Common myeloid progenitor, CD34-positive (primary cell): ENCODE measurements at regions not wholly inside any gene's neighbourhood (a gene's known extent, or its start where the extent isn't known, plus 50 kb on each side); places are given as distances from the start of the nearest gene placed in this dataset.
"Not testable (repeated sequence)": the region's sequence is repeated elsewhere in the genome, so short reads cannot be mapped to it uniquely, and the experiment has no call there.

ENCODE experiments used
- CTCF ChIA-PET: fragments of 350-600 bp; sonication (Branson Sonifier 250); formaldehyde crosslinking; loops from one replicate; lab custom pipeline; 2021; ENCODE audit warnings: antibody characterized with exemption; lab: Charles Lee
- POLR2A ChIA-PET: fragments of 350-600 bp; sonication (Branson Sonifier 250); formaldehyde crosslinking; loops from one replicate; lab custom pipeline; 2021; ENCODE audit warnings: antibody characterized with exemption; lab: Charles Lee
- DNase-seq, 3 donors: peaks; one replicate each; pipeline versions ENCODE4 v3.0.0 to v3.0.0-alpha.2; 2013
- H3K27ac ChIP-seq, 2 experiments: 1 replicate in 1 of 2; 2 replicates in 1 of 2; pipeline ENCODE4 v1.7.0; 2013; ENCODE audit warnings: inconsistent platforms in 2 of 2, low read length in 2 of 2, mild to moderate bottlenecking in 2 of 2, low read depth in 1 of 2, moderate library complexity in 1 of 2; ENCODE audit not compliant: severe bottlenecking in 2 of 2, insufficient read depth in 1 of 2, poor library complexity in 1 of 2
- H3K27me3 ChIP-seq, 5 experiments: replicated peaks in 2 of 5; 1 replicate in 3 of 5; 2 replicates in 2 of 5; pipeline versions ENCODE4 v1.6.1 to v1.7.0; 2013; ENCODE audit warnings: low read length in 4 of 5, mild to moderate bottlenecking in 2 of 5, moderate library complexity in 2 of 5, inconsistent platforms in 1 of 5; ENCODE audit not compliant: insufficient read depth in 5 of 5, control insufficient read depth in 4 of 5
- H3K36me3 ChIP-seq, 4 experiments: 1 replicate in 2 of 4; 2 replicates in 2 of 4; pipeline versions ENCODE4 v1.6.1 to v1.7.0; 2013; ENCODE audit warnings: low read length in 3 of 4, control low read depth in 1 of 4, mild to moderate bottlenecking in 1 of 4; ENCODE audit not compliant: control insufficient read depth in 4 of 4, insufficient read depth in 4 of 4
- H3K4me1 ChIP-seq, 4 experiments: 1 replicate in 3 of 4; 2 replicates in 1 of 4; pipeline versions ENCODE4 v1.6.1 to v1.7.1; 2013; ENCODE audit warnings: low read length in 3 of 4, mild to moderate bottlenecking in 3 of 4, control low read depth in 1 of 4, inconsistent platforms in 1 of 4, moderate library complexity in 1 of 4; ENCODE audit not compliant: control insufficient read depth in 4 of 4, insufficient read depth in 4 of 4; ENCODE audit errors: control extremely low read depth in 1 of 4
- H3K4me3 ChIP-seq, 7 experiments: 1 replicate in 4 of 7; 2 replicates in 3 of 7; pipeline versions ENCODE4 v1.5.1 to v1.7.0; 2013; ENCODE audit warnings: mild to moderate bottlenecking in 7 of 7, low read length in 6 of 7, moderate library complexity in 6 of 7, inconsistent platforms in 2 of 7, low read depth in 2 of 7, control low read depth in 1 of 7; ENCODE audit not compliant: insufficient read depth in 4 of 7, control insufficient read depth in 1 of 7; ENCODE audit errors: extremely low read depth in 1 of 7
- H3K9me3 ChIP-seq, 5 experiments: 1 replicate in 4 of 5; 2 replicates in 1 of 5; pipeline versions ENCODE4 v1.6.1 to v1.7.1; 2013; ENCODE audit warnings: low read length in 4 of 5, mild to moderate bottlenecking in 2 of 5, inconsistent platforms in 1 of 5, low read depth in 1 of 5, moderate library complexity in 1 of 5; ENCODE audit not compliant: control insufficient read depth in 4 of 5, insufficient read depth in 2 of 5; ENCODE audit errors: control extremely low read depth in 1 of 5
- WGBS: methylation state at CpG from one replicate; pipeline ENCODE4 v1.1.5; 2013; ENCODE audit not compliant: insufficient coverage; 5-methylcytosine and 5-hydroxymethylcytosine counted together

- WGBS: no CpG with 5 or more reads among the region's 4 CpGs
- CTCF ChIA-PET, H3K36me3 ChIP-seq, H3K9me3 ChIP-seq, H3K4me1 ChIP-seq, POLR2A ChIA-PET, DNase-seq, H3K27ac ChIP-seq, H3K4me3 ChIP-seq, H3K27me3 ChIP-seq: not testable (repeated sequence)
Measured at GRCh38 chr5:52634171-52634570, 153.5 kb upstream of the ITGA1 start.

GRCh38 chr5:52638732-52639131, 149.0 kb upstream of the ITGA1 start:
- POLR2A ChIA-PET: no interaction called here
- no peak for DNase-seq
- Histone ChIP-seq H3K27ac (no peak overlapping the region), H3K4me1 (no peaks in the 10 kb centered on the region), H3K27me3 (no peaks in the 10 kb centered on the region), H3K36me3 (no peaks in the 10 kb centered on the region), H3K4me3 (no peak overlapping the region), H3K9me3 (no peaks in the 10 kb centered on the region)
- WGBS: 67% methylated on average over 1 of the region's 1 CpG
- CTCF ChIA-PET: no interaction called here

- 100% methylated on average over 1 of the region's 2 CpGs for whole genome bisulfite sequencing
- H3K27me3 ChIP-seq: peaks cover 0 to 5% (median 0%) of the 10 kb centered on the region in 5 experiments
- no peak for DNase-seq
- ChIA-PET POLR2A (no interaction called here), CTCF (no interaction called here)
- H3K9me3 ChIP-seq: peaks cover 0 to 5% (median 0%) of the 10 kb centered on the region in 5 experiments
- H3K4me3 ChIP-seq: no peak overlapping the region
- no peaks in the 10 kb centered on the region for H3K36me3 ChIP-seq
- no peaks in the 10 kb centered on the region for H3K4me1 ChIP-seq
- H3K27ac ChIP-seq: no peak overlapping the region
Measured at GRCh38 chr5:52648726-52649125, 139.0 kb upstream of the ITGA1 start.

GRCh38 chr5:52655163-52655562, 132.6 kb upstream of the ITGA1 start:
- DNase-seq: no peak
- ChIA-PET POLR2A (no interaction called here), CTCF (interaction anchor here (1.3 to 1.6 kb wide), 2 partner anchors 1696 to 1698 kb away, joined by 3 to 4 read pairs; no protein-coding TSS in a partner anchor)
- H3K27me3 ChIP-seq: peaks cover 2 to 9% (median 5%) of the 10 kb centered on the region in 5 experiments
- WGBS: 88% methylated on average over 1 of the region's 1 CpG
- H3K4me3 ChIP-seq: no peak overlapping the region
- no peaks in the 10 kb centered on the region for H3K36me3 ChIP-seq
- no peaks in the 10 kb centered on the region for H3K4me1 ChIP-seq
- H3K9me3 ChIP-seq: no peaks in the 10 kb centered on the region
- H3K27ac ChIP-seq: no peak overlapping the region

GRCh38 chr5:52656569-52657246, 131.0 kb upstream of the ITGA1 start:
- Histone ChIP-seq H3K4me1 (no peaks in the 10 kb centered on the region), H3K9me3 (no peaks in the 10 kb centered on the region), H3K36me3 (no peaks in the 10 kb centered on the region), H3K27me3 (peaks cover 2 to 9% (median 3%) of the 10 kb centered on the region in 5 experiments), H3K4me3 (no peak overlapping the region), H3K27ac (no peak overlapping the region)
- ChIA-PET POLR2A (no interaction called here), CTCF (interaction anchor here (1.3 to 1.6 kb wide), 2 partner anchors 9 to 1698 kb away, joined by 4 to 5 read pairs; no protein-coding TSS in a partner anchor)
- no peak for DNase-seq
- WGBS: 33% methylated on average over 1 of the region's 4 CpGs

GRCh38 chr5:52657247-52657645, 130.5 kb upstream of the ITGA1 start:
- H3K36me3 ChIP-seq: no peaks in the 10 kb centered on the region
- no peaks in the 10 kb centered on the region for H3K9me3 ChIP-seq
- DNase-seq: peak; percentile 48 to 73 (median 72)
- ChIA-PET POLR2A (no interaction called here), CTCF (interaction anchor here (1.0 to 2.9 kb wide), 4 partner anchors 8 to 1698 kb away, joined by 3 to 14 read pairs (median 5); no protein-coding TSS in a partner anchor)
- no peak overlapping the region for H3K4me3 ChIP-seq
- no CpG with 5 or more reads among the region's 3 CpGs for WGBS
- no peak overlapping the region for H3K27ac ChIP-seq
- peaks cover 0 to 9% (median 2%) of the 10 kb centered on the region in 5 experiments for H3K27me3 ChIP-seq
- H3K4me1 ChIP-seq: no peaks in the 10 kb centered on the region

- H3K9me3 ChIP-seq: no peaks in the 10 kb centered on the region
- ChIA-PET CTCF (interaction anchor here (0.7 to 2.9 kb wide), 6 partner anchors 10 to 1699 kb away, joined by 3 to 14 read pairs (median 3); no protein-coding TSS in a partner anchor), POLR2A (no interaction called here)
- H3K4me1 ChIP-seq: no peaks in the 10 kb centered on the region
- no peak overlapping the region for H3K27ac ChIP-seq
- H3K27me3 ChIP-seq: peaks cover 0 to 9% (median 2%) of the 10 kb centered on the region in 5 experiments
- no CpG with 5 or more reads among the region's 2 CpGs for WGBS
- no peak overlapping the region for H3K4me3 ChIP-seq
- no peaks in the 10 kb centered on the region for H3K36me3 ChIP-seq
- DNase-seq: no peak
Measured at GRCh38 chr5:52658246-52658645, 129.5 kb upstream of the ITGA1 start.
